AG09309 (cell line): ENCODE measurements at regions not wholly inside any gene's neighbourhood (a gene's known extent, or its start where the extent isn't known, plus 50 kb on each side); places are given as distances from the start of the nearest gene placed in this dataset.
"Not testable (repeated sequence)": the region's sequence is repeated elsewhere in the genome, so short reads cannot be mapped to it uniquely, and the experiment has no call there.

Source experiments
- DNase-seq: peaks from one replicate; pipeline ENCODE4 v3.0.0-alpha.2; 2010; ENCODE audit warnings: low read depth
- H3K4me3 ChIP-seq: 2 replicates; pipeline ENCODE4 v1.5.1; 2011; ENCODE audit warnings: mild to moderate bottlenecking, low read depth, low read length, moderate library complexity; ENCODE audit not compliant: control insufficient read depth
- TF ChIP-seq, protein P1 (sequence below): IDR thresholded peaks from 2 replicates; pipeline ENCODE4 v1.5.1; 2011; ENCODE audit warnings: mild to moderate bottlenecking, low read depth, low read length, inconsistent platforms; ENCODE audit not compliant: insufficient read depth, control insufficient read depth; ENCODE audit errors: missing control alignments

DNA sequence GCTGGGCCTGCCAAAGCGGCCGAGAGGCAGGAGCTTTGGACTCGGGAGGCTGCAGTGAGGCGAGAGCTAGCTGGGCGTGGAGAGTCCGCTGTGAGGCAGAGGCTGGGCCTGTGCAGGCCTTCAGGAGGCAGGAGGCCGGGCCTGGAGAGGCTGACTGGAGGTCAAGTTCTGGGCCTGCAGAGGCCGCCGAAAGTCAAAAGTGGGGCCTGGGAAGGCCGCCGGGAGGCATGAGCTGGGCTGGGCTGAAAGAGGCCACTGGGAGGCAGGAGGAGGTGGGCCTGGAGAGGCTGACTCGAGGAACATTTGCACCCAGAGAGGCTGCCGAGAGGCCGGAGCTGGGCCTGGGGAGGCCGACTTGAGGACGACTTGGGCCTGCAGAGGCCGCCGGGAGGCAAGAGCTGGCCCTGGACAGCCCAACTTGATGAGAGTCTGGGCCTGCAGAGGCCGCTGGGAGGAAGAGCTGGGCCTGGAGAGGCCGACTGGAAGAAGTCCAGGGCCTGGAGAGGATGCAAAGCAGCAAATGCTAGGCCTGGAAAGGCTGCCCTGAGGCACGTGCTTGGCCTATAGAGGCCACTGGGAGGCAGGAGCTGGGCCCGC, 72.7 kb upstream of the COBL start:
- DNase-seq, H3K4me3 ChIP-seq: not testable (repeated sequence)

DNA sequence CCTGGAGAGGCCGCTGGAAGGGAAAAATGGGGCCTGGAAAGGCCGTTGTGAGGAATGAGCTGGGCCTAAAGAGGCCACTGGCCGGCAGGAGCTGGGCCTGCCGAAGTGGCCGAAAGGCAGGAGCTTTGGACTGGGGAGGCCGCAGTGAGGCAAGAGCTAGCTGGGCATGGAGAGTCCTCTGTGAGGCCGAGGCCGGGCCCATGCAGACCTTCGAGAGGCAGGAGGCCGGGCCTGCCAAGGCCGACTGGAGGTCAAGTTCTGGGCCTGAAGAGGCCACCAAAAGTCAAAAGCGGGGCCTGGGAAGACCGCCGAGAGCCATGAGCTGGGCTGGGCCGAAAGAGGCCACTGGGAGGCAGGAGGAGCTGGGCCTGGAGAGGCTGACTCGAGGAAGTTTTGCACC, 71.6 kb upstream of the COBL start:
- not testable (repeated sequence) for DNase-seq, H3K4me3 ChIP-seq

DNA sequence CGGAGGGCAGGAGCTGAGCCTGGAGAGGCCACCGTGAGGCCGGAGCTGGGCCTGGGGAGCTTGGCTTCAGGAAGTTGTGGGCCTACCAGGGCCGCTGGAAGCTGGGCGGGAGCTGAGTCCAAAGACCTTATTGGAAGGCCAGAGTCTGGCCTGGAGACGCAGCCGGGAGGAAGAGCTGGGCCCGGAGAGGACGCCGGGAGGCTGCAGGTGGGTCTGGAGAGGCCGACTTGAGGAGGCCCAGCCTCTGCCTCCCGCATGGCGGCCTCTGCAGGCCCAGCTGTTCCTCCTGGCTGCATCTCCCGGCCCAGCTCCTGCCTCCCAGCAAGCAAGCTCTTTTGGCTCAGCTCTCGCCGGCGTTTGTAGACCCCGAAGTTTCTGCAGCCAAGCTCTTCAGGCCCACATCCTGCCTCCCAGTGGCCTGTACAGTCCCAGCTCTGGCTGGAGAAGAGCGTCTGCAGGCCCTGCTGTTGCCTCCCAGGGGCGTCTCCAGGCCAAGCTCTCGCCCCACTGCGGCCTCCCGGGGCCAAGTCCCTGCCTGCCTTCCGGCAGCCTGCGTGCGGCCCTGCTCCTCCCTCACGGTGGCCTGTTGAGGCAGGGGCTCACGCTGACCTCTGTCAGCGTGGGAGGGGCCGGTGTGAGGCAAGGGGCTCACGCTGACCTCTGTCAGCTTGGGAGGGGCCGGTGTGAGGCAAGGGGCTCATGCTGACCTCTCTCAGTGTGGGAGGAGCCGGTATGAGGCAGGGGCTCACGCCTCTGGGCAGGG, 70.4 kb upstream of the COBL start:
- H3K4me3 ChIP-seq, DNase-seq: not testable (repeated sequence)

DNA sequence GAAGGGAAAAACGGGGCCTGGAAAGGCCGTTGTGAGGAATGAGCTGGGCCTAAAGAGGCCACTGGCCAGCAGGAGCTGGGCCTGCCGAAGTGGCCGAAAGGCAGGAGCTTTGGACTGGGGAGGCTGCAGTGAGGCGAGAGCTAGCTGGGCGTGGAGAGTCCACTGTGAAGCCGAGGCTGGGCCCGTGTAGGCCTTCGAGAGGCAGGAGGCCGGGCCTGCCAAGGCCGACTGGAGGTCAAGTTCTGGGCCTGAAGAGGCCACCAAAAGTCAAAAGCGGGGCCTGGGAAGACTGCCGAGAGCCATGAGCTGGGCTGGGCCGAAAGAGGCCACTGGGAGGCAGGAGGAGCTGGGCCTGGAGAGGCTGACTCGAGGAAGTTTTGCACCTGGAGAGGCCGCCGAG, 69.6 kb upstream of the COBL start:
- DNase-seq, H3K4me3 ChIP-seq: not testable (repeated sequence)

DNA sequence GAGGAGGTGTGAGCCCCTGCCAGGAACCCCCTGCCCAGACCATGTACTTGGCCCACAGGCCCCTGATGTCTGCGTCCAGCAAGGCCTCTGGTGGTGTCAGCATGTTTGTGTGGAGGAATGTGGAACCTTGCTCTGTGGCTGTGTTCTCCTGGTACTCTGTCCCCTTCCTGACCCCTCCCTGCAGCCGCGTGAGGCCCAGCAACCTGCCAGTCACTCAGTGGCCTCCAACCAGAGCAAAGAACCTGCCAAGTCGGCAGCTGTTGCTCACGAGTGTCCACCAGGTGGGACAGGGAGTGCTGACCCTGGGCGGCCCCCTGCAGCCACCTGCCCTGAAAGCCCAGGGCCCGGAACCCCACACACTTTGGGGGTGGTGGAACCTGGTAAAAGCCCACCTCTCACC, 65.6 kb upstream of the COBL start:
- DNase-seq, H3K4me3 ChIP-seq: not testable (repeated sequence)

DNA sequence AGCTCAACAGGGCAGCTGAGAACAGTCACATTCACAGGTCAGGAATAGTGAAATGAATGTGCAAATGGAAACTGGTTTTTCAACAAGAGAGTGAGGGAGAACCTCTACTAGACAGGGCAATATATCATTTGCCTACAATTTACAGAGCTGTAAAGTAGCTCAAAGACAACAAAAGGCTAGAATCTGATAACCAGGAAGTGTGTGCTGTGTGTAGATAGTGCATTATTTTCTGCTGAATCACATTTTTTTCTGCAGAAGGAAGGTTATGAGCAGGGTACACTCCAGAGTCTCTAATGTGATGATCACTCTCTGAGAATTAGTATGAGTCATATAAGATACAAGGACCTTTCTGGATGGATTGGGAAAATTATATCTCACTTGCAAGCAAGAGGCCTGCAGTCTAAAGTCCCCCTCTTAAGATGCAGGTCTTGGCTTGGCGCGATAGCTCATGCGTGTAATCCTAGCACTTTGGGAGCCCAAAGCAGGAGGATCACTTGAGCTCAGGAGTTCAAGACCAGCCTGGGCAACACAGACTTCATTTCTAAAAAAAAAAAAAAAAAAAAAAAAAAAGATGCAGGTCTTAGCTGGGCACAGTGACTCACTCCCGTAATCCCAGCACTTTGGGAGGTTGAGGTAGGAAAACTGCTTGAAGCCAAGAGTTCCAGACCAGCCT, 59.9 kb upstream of the COBL start:
- H3K4me3 ChIP-seq: no peak overlapping the region
- TF ChIP-seq, protein P1, sequence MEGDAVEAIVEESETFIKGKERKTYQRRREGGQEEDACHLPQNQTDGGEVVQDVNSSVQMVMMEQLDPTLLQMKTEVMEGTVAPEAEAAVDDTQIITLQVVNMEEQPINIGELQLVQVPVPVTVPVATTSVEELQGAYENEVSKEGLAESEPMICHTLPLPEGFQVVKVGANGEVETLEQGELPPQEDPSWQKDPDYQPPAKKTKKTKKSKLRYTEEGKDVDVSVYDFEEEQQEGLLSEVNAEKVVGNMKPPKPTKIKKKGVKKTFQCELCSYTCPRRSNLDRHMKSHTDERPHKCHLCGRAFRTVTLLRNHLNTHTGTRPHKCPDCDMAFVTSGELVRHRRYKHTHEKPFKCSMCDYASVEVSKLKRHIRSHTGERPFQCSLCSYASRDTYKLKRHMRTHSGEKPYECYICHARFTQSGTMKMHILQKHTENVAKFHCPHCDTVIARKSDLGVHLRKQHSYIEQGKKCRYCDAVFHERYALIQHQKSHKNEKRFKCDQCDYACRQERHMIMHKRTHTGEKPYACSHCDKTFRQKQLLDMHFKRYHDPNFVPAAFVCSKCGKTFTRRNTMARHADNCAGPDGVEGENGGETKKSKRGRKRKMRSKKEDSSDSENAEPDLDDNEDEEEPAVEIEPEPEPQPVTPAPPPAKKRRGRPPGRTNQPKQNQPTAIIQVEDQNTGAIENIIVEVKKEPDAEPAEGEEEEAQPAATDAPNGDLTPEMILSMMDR: no peak
- DNase-seq: no peak

DNA sequence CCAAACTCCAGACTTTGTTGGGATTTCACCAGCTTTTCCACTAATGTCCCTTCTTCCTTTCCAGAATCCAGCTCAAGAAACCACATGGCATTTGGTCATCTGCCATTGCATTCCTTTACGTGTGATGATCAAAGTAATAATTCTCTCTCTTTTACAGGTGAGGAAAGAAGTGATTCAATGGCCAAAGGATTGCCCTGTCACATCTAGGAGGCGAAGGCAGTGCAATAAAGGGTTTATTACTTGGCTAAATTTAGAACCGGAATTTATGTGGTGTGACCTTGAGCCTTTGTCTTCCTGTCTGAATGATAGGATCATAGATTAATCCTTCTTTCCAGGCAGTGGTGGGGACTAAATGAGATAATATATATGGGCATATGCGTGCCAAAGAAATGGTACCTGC, 58.3 kb upstream of the COBL start:
- TF ChIP-seq, protein P1: no peak
- H3K4me3 ChIP-seq: no peak overlapping the region
- DNase-seq: no peak

DNA sequence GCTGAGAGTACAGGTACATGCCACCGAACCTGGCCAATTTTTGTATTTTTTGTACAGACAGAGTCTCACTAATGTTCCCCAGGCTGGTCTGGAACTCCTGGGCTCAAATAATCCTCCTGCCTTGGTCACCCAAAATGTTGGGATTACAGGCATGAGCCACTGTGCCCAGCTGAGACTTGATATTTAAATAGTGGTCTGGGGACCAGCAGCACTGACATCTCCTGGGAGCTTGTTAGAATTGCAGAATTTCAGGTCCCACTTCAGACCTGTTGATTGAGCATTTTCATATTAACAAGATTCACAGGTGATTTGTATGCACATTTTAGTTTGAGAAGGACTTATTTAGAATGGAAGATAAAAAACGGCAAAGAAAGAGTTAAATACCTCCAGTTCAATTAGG, 57.0 kb upstream of the COBL start:
- not testable (repeated sequence) for DNase-seq, H3K4me3 ChIP-seq

DNA sequence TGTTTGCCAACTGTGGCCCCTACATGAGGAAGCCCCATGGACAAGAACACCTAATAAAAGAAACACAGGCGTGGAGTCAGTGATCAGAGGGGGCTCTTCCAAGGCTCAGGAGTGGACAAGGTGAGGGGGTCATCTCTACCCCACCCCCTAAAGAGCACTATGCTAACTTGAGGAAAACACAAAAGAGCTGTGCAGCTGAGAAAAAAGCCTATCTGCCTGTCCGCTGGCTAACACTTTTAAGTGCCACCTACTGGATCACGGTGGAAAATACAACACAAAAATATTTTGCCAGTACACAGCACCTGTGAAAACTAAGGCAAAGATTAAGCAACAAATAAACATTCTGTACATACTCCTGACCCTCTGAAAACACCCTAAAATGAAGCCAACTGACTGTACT, 53.1 kb upstream of the COBL start:
- TF ChIP-seq, protein P1: peak; percentile 4
- no peak for DNase-seq
- H3K4me3 ChIP-seq: no peak overlapping the region

DNA sequence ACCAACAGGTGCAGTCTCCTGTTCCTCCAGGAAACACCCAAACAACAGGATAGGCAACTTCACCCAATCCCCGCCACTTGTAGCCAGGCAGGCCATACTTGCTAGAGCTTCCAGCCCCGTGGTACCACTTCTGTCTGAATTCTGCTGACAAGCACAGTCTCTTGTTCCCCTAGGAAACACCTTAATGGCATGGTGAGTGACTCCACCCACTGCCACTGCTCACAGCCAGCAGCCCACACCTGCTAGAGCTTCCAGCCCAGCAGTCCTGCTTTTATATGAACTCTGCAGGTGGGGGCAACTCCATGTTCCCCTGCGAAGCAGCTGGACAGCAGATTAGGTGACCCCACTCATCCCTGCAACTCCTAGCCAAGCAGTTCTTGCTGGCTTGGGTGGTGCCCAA, 52.6 kb upstream of the COBL start:
- not testable (repeated sequence) for DNase-seq, H3K4me3 ChIP-seq
